ENCODE measurements at regions not wholly inside any gene's neighbourhood (a gene's known extent, or its start where the extent isn't known, plus 50 kb on each side); places are given as distances from the start of the nearest gene placed in this dataset.
A peak's percentile ranks its signal among the peaks of the same experiment; 100 is the strongest.

GRCh38 chr5:61964201-61964600 lies 341.8 kb upstream of the KIF2A start:
- ATAC-seq (peak in 1 of 2 donors; percentile 33), DNase-seq (no peak)
- intact Hi-C loops (cut with DNase I) = no loop called here

- DNase-seq (no peak), ATAC-seq (no peak)
- intact Hi-C loops (cut with DNase I) = no loop called here
Measured at GRCh38 chr5:61965069-61965468, 340.9 kb upstream of the KIF2A start.

DNA sequence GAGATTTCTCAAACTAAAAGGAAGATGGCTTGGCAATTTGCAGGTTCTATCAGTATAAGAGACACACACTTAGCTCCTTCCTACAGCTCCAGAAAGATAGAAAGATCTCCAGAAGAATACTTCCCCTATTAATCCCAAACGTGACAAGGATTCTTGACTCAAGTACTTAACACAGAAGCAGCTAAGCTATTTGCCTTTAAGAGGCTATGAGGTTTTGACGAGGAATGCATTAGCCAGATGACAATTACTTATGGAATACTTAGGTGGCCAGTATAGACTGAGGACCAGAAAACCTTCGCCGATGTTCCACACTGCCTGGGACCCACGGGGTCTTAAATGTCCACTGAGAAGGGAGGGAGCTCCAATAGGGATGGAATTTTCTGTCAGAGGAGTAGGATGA lies 340.5 kb upstream of the KIF2A start:
- no peak for ATAC-seq
- intact Hi-C loops (cut with DNase I) = no loop called here

GRCh38 chr5:61966296-61966955 lies 339.6 kb upstream of the KIF2A start:
- DNase-seq (no peak), ATAC-seq (no peak)
- intact Hi-C loops (cut with DNase I) = no loop called here

More for the DNA sequence above, 340.5 kb upstream of the KIF2A start:
- no peak for DNase-seq

DNA sequence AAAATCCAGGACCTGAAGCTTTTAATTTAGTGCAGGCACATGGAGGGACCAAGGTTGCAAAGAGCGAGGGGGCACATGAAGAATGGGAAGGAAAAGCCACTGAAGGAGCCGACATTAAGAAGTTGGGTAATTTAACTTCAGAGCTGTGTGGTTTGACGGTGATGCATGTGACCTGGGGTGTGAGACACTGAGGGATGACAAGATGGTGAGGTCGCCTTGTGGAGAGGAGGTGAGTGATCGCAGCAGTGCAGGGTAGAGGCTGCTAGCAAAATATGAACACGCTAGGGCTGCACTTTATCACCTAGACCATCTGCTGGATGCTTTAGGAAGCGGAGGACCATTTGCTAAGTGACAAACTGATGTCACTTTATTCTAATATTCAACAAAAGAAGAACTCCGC lies 339.0 kb upstream of the KIF2A start:
- ATAC-seq (no peak), DNase-seq (no peak)
- intact Hi-C loops (cut with DNase I) = no loop called here

DNA sequence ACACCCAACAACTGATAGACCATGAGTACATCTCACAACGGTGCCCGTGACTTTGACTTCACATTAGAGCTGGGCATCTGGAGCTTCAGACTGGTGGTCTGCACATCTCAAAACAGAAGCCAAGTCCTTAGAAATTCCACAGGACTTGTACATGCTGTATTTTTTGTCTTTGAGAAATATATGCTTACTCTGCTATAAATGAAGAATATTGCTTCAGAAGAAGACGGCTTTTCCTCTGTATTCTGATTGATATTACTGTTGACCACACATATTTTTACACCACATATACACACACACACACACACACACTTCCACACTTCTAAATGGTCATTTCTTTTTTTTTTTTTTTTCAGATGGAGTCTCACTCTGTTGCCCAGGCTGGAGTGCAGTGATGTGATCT lies 338.3 kb upstream of the KIF2A start:
- intact Hi-C loops (cut with DNase I) = no loop called here
- no peak for ATAC-seq
- no peak for DNase-seq

DNA sequence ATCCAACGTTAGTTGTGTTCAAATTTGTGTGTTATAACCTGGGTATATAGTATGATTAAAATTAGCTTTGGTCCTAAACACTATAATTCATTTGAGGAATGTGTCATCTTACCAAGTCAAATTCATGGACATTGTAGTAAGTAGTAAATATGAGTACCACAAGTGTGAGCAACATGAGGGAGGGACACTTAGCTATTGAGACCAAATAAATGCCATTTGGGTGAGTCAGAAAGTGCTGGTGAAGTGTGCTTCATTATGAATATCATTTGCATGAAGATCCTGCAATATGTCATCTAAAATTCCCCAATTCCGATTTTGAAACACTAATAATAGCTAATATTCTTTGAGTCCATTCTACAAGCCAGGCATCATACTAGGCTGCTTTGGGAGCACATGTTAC lies 336.7 kb upstream of the KIF2A start:
- no peak for ATAC-seq
- no peak for DNase-seq
- intact Hi-C loops (cut with DNase I) = no loop called here

GRCh38 chr5:61969755-61970154 lies 336.3 kb upstream of the KIF2A start:
- intact Hi-C loops (cut with DNase I) = no loop called here
- DNase-seq (no peak), ATAC-seq (no peak)

GRCh38 chr5:61970218-61970617 lies 335.8 kb upstream of the KIF2A start:
- intact Hi-C loops (cut with DNase I) = no loop called here

GRCh38 chr5:61974680-61975079 lies 331.3 kb upstream of the KIF2A start:
- intact Hi-C loops (cut with DNase I) = no loop called here
- DNase-seq = no peak
- no peak for ATAC-seq

More at GRCh38 chr5:61970218-61970617, 335.8 kb upstream of the KIF2A start:
- ATAC-seq = no peak
- DNase-seq = no peak

- DNase-seq (no peak), ATAC-seq (no peak)
- intact Hi-C loops (cut with DNase I) = no loop called here
Measured at GRCh38 chr5:61981886-61982285, 324.1 kb upstream of the KIF2A start.

GRCh38 chr5:61991430-61991829 lies 314.6 kb upstream of the KIF2A start:
- DNase-seq (no peak), ATAC-seq (no peak)
- intact Hi-C loops (cut with DNase I) = no loop called here

GRCh38 chr5:61991866-61992265 lies 314.1 kb upstream of the KIF2A start:
- no peak for DNase-seq
- ATAC-seq = no peak
- intact Hi-C loops (cut with DNase I) = no loop called here

DNA sequence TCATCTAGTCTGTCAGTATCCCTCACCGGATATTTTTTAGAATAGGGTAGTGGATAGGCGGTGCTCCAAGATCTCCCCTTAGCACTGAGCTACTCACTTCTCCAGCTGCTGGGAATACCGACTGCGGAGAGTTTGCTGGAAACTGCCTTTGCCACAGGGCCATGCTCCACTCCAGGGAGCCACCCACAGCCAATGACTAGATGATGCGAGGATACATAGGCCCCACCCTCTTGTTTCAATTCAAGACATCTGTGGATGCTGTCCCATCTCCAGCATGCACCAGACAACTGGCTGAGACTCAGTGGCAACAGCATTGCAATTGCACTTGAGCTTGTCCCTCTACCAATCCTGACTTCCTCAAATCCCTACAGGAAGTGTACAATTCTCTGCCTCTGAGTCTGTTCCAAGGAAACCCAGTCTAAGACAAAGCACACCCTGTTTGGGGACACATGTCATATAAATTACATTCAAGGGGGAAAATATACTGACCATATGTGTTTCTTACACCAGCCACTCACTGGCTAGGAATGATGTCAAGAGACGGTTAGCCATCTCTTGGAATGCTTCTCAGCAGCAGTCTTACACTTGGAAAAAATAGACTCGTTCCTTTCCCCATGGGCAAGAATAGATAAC lies 312.6 kb upstream of the KIF2A start:
- intact Hi-C loops (cut with DNase I) = no loop called here
- no peak for ATAC-seq

GRCh38 chr5:61994171-61994570 lies 311.8 kb upstream of the KIF2A start:
- DNase-seq = no peak
- ATAC-seq = no peak
- intact Hi-C loops (cut with DNase I) = no loop called here

More for the DNA sequence above, 312.6 kb upstream of the KIF2A start:
- DNase-seq = no peak

GRCh38 chr5:61995486-61995885 lies 310.5 kb upstream of the KIF2A start:
- ATAC-seq (no peak), DNase-seq (no peak)
- intact Hi-C loops (cut with DNase I) = no loop called here

- intact Hi-C loops (cut with DNase I) = no loop called here
- no peak for ATAC-seq
- DNase-seq = no peak
Measured at GRCh38 chr5:61999371-61999770, 306.6 kb upstream of the KIF2A start.

DNA sequence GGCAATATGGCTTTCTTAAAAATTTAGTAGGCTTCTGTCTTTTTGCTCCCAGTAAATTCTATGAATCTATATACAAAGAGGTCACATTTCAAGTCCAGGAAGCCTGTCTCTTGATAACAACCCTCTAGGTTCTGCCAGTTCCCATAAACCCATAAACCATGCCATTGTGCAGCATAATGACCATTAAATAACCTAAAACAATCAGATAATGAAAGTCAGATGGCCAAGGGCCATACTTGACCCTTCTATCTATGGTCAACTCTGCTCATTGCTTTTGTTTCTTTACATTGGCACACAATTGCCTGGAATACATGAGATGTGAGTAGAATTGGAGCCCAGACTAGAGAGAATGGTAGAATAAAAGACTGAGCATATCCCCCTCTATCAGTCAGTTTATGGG lies 305.4 kb upstream of the KIF2A start:
- ATAC-seq = no peak
- no peak for DNase-seq
- intact Hi-C loops (cut with DNase I) = no loop called here

- DNase-seq (no peak), ATAC-seq (no peak)
- intact Hi-C loops (cut with DNase I) = no loop called here
Measured at GRCh38 chr5:62001640-62002039, 304.4 kb upstream of the KIF2A start.

GRCh38 chr5:62002436-62002835 lies 303.6 kb upstream of the KIF2A start:
- intact Hi-C loops (cut with DNase I) = no loop called here
- DNase-seq (no peak), ATAC-seq (no peak)

- DNase-seq (no peak), ATAC-seq (no peak)
- intact Hi-C loops (cut with DNase I) = no loop called here
Measured at GRCh38 chr5:62005551-62005950, 300.5 kb upstream of the KIF2A start.

All from left cardiac atrium (tissue), 4 donors.